Body of pancreas (tissue), 4 donors: ENCODE measurements at regions not wholly inside any gene's neighbourhood (a gene's known extent, or its start where the extent isn't known, plus 50 kb on each side); places are given as distances from the start of the nearest gene placed in this dataset.

Experiments
- CTCF ChIP-seq, 7 experiments: fragments of 450-650 bp in 4 of 7; fragments of 200-600 bp in 3 of 7; sonication (generic) in 3 of 7; IDR thresholded peaks; one replicate each; pipeline ENCODE4 v1.5.1; 2016 to 2019; ENCODE audit warnings: antibody characterized with exemption in 7 of 7
- POLR2A ChIP-seq, 3 donors: fragments of 450-650 bp; IDR thresholded peaks; one replicate each; pipeline ENCODE4 v1.6.1; 2016; ENCODE audit warnings: antibody characterized with exemption in 3 of 3, mild to moderate bottlenecking in 2 of 3

- no peak for TF ChIP-seq POLR2A (IDR thresholded peaks at IDR 0.05)
- TF ChIP-seq CTCF (IDR thresholded peaks at IDR 0.05), result no peak
Observed at GRCh38 chr5:159702301-159702700, 214.0 kb upstream of the ADRA1B start.
